Natural killer cell treated with Interleukin-12 subunit alpha and Interleukin-12 subunit beta and Interleukin-15 and Interleukin-18, amount 100 ng/mL, for 72 hours (primary cell): ENCODE measurements at regions not wholly inside any gene's neighbourhood (a gene's known extent, or its start where the extent isn't known, plus 50 kb on each side); places are given as distances from the start of the nearest gene placed in this dataset.
A peak's percentile ranks its signal among the peaks of the same experiment; 100 is the strongest.

Experiments used
- ATAC-seq, 2 donors: fragments of 150-1000 bp; cut with Tn5 transposase in 1 of 2; sonication (Bioruptor Pico), chemical (Tn5 transposase) in 1 of 2; 2 replicates each; pipeline ENCODE4 v1.10.0; 2021
- DNase-seq: peaks from one replicate; pipeline ENCODE4 v3.0.0; 2022; ENCODE audit warnings: low spot score
- H3K27ac Mint-ChIP-seq, 2 donors: 1 replicate in 1 of 2; 2 replicates in 1 of 2; pipeline ENCODE4 v1.8.0; 2022; ENCODE audit warnings: mixed read lengths in 2 of 2, mild to moderate bottlenecking in 1 of 2, moderate library complexity in 1 of 2
- H3K27me3 Mint-ChIP-seq, 2 donors: 1 replicate in 1 of 2; 2 replicates in 1 of 2; pipeline ENCODE4 v1.8.0; 2022; ENCODE audit warnings: mixed read lengths in 2 of 2
- H3K36me3 Mint-ChIP-seq: one replicate; pipeline ENCODE4 v1.8.0; 2022; ENCODE audit warnings: mixed read lengths
- H3K4me1 Mint-ChIP-seq, 2 donors: 1 replicate in 1 of 2; 2 replicates in 1 of 2; pipeline ENCODE4 v1.8.0; 2022; ENCODE audit warnings: low read depth in 2 of 2, mixed read lengths in 2 of 2, mild to moderate bottlenecking in 1 of 2
- H3K4me3 Mint-ChIP-seq: one replicate; pipeline ENCODE4 v1.8.0; 2022; ENCODE audit warnings: mixed read lengths
- H3K9me3 Mint-ChIP-seq: 2 replicates; pipeline ENCODE4 v1.8.0; 2022; ENCODE audit warnings: mixed read lengths

DNA sequence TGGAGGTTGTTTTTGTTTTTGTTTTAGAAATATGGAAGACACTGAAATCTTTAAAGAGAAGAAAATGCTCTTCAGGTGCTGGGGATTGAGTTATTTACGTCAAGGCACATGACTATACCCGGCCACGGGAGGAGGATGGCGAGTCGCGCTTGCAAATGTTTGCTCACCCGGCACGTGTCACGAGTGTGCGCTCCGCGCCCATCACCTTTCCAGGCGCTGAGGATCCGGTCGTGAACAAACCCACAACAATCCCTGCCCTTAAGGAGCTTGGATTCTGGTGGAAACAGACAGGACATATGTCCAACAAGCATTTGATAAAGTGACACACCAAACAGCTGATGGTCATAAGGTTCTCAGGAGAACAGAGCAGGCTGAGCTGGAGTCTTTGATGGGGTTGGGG is 715.5 kb downstream of the BRD1 start:
- Mint-ChIP-seq H3K36me3 (no peaks in the 10 kb centered on the region), H3K4me3 (no peak overlapping the region), H3K27me3 (peaks cover 7 to 8% of the 10 kb centered on the region in 2 donors), H3K4me1 (no peaks in the 10 kb centered on the region), H3K27ac (no peak overlapping the region), H3K9me3 (no peaks in the 10 kb centered on the region)
- ATAC-seq (no peak), DNase-seq (no peak)

- Mint-ChIP-seq H3K27me3 (peaks cover 7 to 9% of the 10 kb centered on the region in 2 donors), H3K27ac (no peak overlapping the region), H3K4me3 (no peak overlapping the region), H3K4me1 (no peaks in the 10 kb centered on the region), H3K9me3 (no peaks in the 10 kb centered on the region), H3K36me3 (no peaks in the 10 kb centered on the region)
- DNase-seq, result no peak
- no peak for ATAC-seq
Measured at GRCh38 chr22:49111085-49111484, 716.6 kb downstream of the BRD1 start.

GRCh38 chr22:49108636-49109315 is 718.9 kb downstream of the BRD1 start:
- Mint-ChIP-seq H3K4me1 (no peaks in the 10 kb centered on the region), H3K27me3 (peaks cover 7 to 11% of the 10 kb centered on the region in 2 donors), H3K27ac (no peak overlapping the region)

DNA sequence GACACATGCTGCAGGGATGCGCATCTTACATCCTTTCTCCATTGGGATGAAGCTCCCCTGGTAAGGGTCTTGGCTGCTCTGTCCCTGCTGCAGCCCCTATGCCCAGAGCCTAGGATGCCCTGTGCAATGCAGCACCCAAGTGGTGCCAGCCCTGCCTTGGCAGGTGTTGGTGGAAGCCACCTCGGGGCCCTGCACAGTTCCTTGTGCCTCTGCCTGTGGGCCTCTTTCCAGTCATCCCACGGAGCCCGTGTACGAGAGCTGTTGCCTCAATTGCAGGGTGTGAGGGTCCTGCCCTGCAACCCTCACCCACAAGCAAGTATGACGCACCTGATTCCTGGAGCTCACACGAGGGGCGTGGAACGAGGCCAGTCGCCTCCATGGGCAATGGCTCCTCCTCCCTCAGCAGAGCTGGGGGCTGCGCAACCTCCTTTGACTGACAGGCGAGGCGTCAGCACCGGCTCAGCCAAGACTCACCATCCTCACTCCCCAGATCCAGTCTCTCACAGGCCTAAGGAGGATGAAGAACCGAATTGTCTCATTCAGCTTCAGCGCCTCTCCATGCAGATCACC is 719.6 kb downstream of the BRD1 start:
- H3K4me3 Mint-ChIP-seq, result no peak overlapping the region
- H3K36me3 Mint-ChIP-seq, result no peaks in the 10 kb centered on the region
- no peaks in the 10 kb centered on the region for H3K9me3 Mint-ChIP-seq
- no peaks in the 10 kb centered on the region for H3K4me1 Mint-ChIP-seq
- peak in 1 of 2 donors; percentile 14 for ATAC-seq
- peaks cover 7 to 11% of the 10 kb centered on the region in 2 donors for H3K27me3 Mint-ChIP-seq
- H3K27ac Mint-ChIP-seq, result no peak overlapping the region
- no peak for DNase-seq

More at GRCh38 chr22:49108636-49109315, 718.9 kb downstream of the BRD1 start:
- no peak for ATAC-seq
- no peak overlapping the region for H3K4me3 Mint-ChIP-seq
- no peak for DNase-seq
- H3K36me3 Mint-ChIP-seq, result no peaks in the 10 kb centered on the region
- H3K9me3 Mint-ChIP-seq, result no peaks in the 10 kb centered on the region

GRCh38 chr22:49107561-49107960 is 720.1 kb downstream of the BRD1 start:
- Mint-ChIP-seq H3K9me3 (no peaks in the 10 kb centered on the region), H3K4me3 (no peak overlapping the region), H3K27ac (no peak overlapping the region), H3K27me3 (peaks cover 6 to 11% of the 10 kb centered on the region in 2 donors), H3K4me1 (no peaks in the 10 kb centered on the region), H3K36me3 (no peaks in the 10 kb centered on the region)
- no peak for ATAC-seq
- no peak for DNase-seq

- ATAC-seq (no peak), DNase-seq (no peak)
- Mint-ChIP-seq H3K27ac (no peak overlapping the region), H3K27me3 (peaks cover 0 to 11% of the 10 kb centered on the region in 2 donors), H3K4me3 (no peak overlapping the region), H3K9me3 (no peaks in the 10 kb centered on the region), H3K4me1 (no peaks in the 10 kb centered on the region), H3K36me3 (no peaks in the 10 kb centered on the region)
Measured at GRCh38 chr22:49106842-49107152, 720.9 kb downstream of the BRD1 start.

GRCh38 chr22:49106096-49106841 is 721.4 kb downstream of the BRD1 start:
- no peaks in the 10 kb centered on the region for H3K36me3 Mint-ChIP-seq
- no peak for ATAC-seq
- H3K4me1 Mint-ChIP-seq, result no peaks in the 10 kb centered on the region
- H3K27me3 Mint-ChIP-seq, result peaks cover 0 to 11% of the 10 kb centered on the region in 2 donors
- no peaks in the 10 kb centered on the region for H3K9me3 Mint-ChIP-seq
- H3K27ac Mint-ChIP-seq, result no peak overlapping the region
- DNase-seq, result no peak
- H3K4me3 Mint-ChIP-seq, result no peak overlapping the region

GRCh38 chr22:49104434-49104833 is 723.2 kb downstream of the BRD1 start:
- H3K9me3 Mint-ChIP-seq, result no peaks in the 10 kb centered on the region
- ATAC-seq, result no peak

DNA sequence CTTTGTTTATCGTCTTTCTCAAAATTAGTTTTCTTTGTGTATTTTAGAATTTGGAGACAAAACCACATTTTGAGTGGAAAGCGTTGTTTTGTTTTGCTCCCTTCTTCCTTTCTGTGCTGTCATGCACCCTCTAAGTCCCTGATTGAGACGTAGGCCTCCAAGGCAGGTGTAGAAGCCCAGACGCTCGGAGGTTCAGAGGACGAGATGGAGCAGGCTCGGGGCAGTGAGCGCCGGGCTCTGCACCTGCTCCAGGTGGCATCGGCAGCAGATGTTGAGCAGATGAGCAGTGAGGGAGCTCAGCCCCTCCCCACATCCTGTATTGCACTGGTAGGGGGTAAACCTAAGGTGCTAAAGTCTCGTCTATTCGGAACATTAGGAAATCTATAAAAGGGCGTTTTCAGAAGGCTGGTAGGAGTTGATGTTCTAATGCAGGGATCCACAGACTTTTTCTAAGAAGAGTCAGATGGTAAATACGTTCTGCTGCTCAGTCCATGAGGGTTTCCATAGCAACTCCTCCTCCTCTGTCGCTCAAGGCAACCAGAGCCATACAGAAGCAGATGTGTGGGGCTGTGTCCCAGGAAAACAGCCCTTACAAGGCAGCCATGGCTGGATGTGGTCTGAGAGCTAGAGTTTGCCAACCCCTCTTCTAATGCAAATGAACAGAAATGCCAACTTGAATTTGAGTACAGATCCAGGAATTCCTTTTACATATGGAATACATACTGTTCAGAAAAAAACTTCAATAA is 724.2 kb downstream of the BRD1 start:
- Mint-ChIP-seq H3K4me1 (no peaks in the 10 kb centered on the region), H3K4me3 (no peak overlapping the region), H3K9me3 (no peaks in the 10 kb centered on the region), H3K27ac (no peak overlapping the region), H3K36me3 (no peaks in the 10 kb centered on the region), H3K27me3 (peaks cover 0 to 9% of the 10 kb centered on the region in 2 donors)
- no peak for DNase-seq
- no peak for ATAC-seq

More at GRCh38 chr22:49104434-49104833, 723.2 kb downstream of the BRD1 start:
- no peaks in the 10 kb centered on the region for H3K4me1 Mint-ChIP-seq
- peaks cover 0 to 11% of the 10 kb centered on the region in 2 donors for H3K27me3 Mint-ChIP-seq
- no peak for DNase-seq
- H3K4me3 Mint-ChIP-seq, result no peak overlapping the region
- no peaks in the 10 kb centered on the region for H3K36me3 Mint-ChIP-seq
- no peak overlapping the region for H3K27ac Mint-ChIP-seq

DNA sequence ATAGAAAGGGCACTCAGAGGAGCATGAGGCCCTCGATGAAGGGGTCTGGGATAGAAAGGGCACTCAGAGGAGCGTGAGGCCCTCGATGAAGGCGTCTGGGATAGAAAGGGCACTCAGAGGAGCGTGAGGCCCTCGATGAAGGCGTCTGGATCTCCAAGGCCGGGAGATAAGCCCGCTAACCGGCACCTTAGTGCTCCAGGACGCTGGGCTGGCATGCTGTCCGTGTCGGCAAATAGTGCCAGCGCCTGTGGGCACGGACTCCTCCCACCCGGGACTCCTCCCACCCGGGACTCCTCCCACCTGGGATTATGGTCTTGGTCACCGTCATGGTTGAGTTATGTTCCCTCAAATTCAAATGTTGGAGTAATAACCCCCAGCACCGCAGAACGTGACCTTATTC is 725.3 kb downstream of the BRD1 start:
- no peaks in the 10 kb centered on the region for H3K9me3 Mint-ChIP-seq
- H3K4me1 Mint-ChIP-seq, result no peaks in the 10 kb centered on the region
- no peaks in the 10 kb centered on the region for H3K36me3 Mint-ChIP-seq
- DNase-seq (no peak), ATAC-seq (no peak)
- H3K27ac Mint-ChIP-seq, result no peak overlapping the region
- H3K27me3 Mint-ChIP-seq, result peaks cover 0 to 5% of the 10 kb centered on the region in 2 donors
- H3K4me3 Mint-ChIP-seq, result no peak overlapping the region

GRCh38 chr22:49101873-49102272 is 725.8 kb downstream of the BRD1 start:
- DNase-seq, result no peak

GRCh38 chr22:49101225-49101624 is 726.4 kb downstream of the BRD1 start:
- Mint-ChIP-seq H3K4me1 (no peaks in the 10 kb centered on the region), H3K36me3 (no peaks in the 10 kb centered on the region), H3K9me3 (no peaks in the 10 kb centered on the region), H3K4me3 (no peak overlapping the region), H3K27ac (no peak overlapping the region), H3K27me3 (peaks cover 0 to 2% of the 10 kb centered on the region in 2 donors)
- ATAC-seq, result no peak
- no peak for DNase-seq

More at GRCh38 chr22:49101873-49102272, 725.8 kb downstream of the BRD1 start:
- no peaks in the 10 kb centered on the region for H3K9me3 Mint-ChIP-seq
- no peaks in the 10 kb centered on the region for H3K4me1 Mint-ChIP-seq
- ATAC-seq, result no peak
- no peak overlapping the region for H3K27ac Mint-ChIP-seq
- peaks cover 0 to 2% of the 10 kb centered on the region in 2 donors for H3K27me3 Mint-ChIP-seq
- no peak overlapping the region for H3K4me3 Mint-ChIP-seq
- no peaks in the 10 kb centered on the region for H3K36me3 Mint-ChIP-seq

- no peak for DNase-seq
- Mint-ChIP-seq H3K27me3 (peaks cover 0 to 2% of the 10 kb centered on the region in 2 donors), H3K27ac (no peak overlapping the region), H3K4me1 (no peaks in the 10 kb centered on the region), H3K36me3 (no peaks in the 10 kb centered on the region), H3K4me3 (no peak overlapping the region), H3K9me3 (peaks cover 3% of the 10 kb centered on the region)
- ATAC-seq, result no peak
Measured at GRCh38 chr22:49100773-49101172, 726.9 kb downstream of the BRD1 start.

GRCh38 chr22:49100316-49100715 is 727.4 kb downstream of the BRD1 start:
- ATAC-seq, result no peak
- H3K9me3 Mint-ChIP-seq, result peaks cover 3% of the 10 kb centered on the region
- no peak overlapping the region for H3K4me3 Mint-ChIP-seq
- no peak overlapping the region for H3K27ac Mint-ChIP-seq
- peaks cover 0 to 2% of the 10 kb centered on the region in 2 donors for H3K27me3 Mint-ChIP-seq
- no peaks in the 10 kb centered on the region for H3K36me3 Mint-ChIP-seq
- no peak for DNase-seq
- H3K4me1 Mint-ChIP-seq, result no peaks in the 10 kb centered on the region
